Gastroesophageal sphincter (tissue), 3 donors: ENCODE measurements at regions not wholly inside any gene's neighbourhood (a gene's known extent, or its start where the extent isn't known, plus 50 kb on each side); places are given as distances from the start of the nearest gene placed in this dataset.

ENCODE experiments used
- CTCF ChIP-seq, 4 experiments: fragments of 200-600 bp in 2 of 4; fragments of 450-650 bp in 2 of 4; sonication (generic) in 1 of 4; IDR thresholded peaks; one replicate each; pipeline ENCODE4 v1.5.1; 2017 to 2019; ENCODE audit warnings: antibody characterized with exemption in 4 of 4, mild to moderate bottlenecking in 2 of 4, moderate library complexity in 2 of 4
- POLR2AphosphoS5 ChIP-seq: sonication (generic); formaldehyde crosslinking; IDR thresholded peaks from one replicate; pipeline ENCODE4 v1.6.1; 2017; ENCODE audit warnings: antibody characterized with exemption

GRCh38 chr5:8413975-8414374, 545.0 kb downstream of the MTRR start:
- TF ChIP-seq CTCF (IDR thresholded peaks at IDR 0.05), result no peak
- no peak for TF ChIP-seq POLR2AphosphoS5
